WTC11 (cell line): ENCODE measurements at regions not wholly inside any gene's neighbourhood (a gene's known extent, or its start where the extent isn't known, plus 50 kb on each side); places are given as distances from the start of the nearest gene placed in this dataset.
A peak's percentile ranks its signal among the peaks of the same experiment; 100 is the strongest.

Source experiments
- ATAC-seq: fragments of 200-7000 bp; cut with Tn5 transposase; 2 replicates; pipeline ENCODE4 v1.10.0; 2021; ENCODE audit warnings: mild to moderate bottlenecking, moderate library complexity
- CTCF ChIA-PET: fragments of 300-600 bp; sonication (Branson Sonifier 250); formaldehyde crosslinking; loops from one replicate; lab custom pipeline; 2021; ENCODE audit warnings: antibody characterized with exemption; lab: Charles Lee
- POLR2A ChIA-PET: fragments of 350-600 bp; sonication (Branson Sonifier 250); formaldehyde crosslinking; loops from one replicate; lab custom pipeline; 2021; ENCODE audit warnings: antibody characterized with exemption; lab: Charles Lee
- DNase-seq: peaks from one replicate; pipeline ENCODE4 v3.0.0; 2021; ENCODE audit warnings: low spot score
- H3K27ac Mint-ChIP-seq: 2 replicates; pipeline ENCODE4 v1.8.0; 2021; ENCODE audit warnings: mixed read lengths
- H3K27me3 Mint-ChIP-seq: 2 replicates; pipeline ENCODE4 v1.8.0; 2021; ENCODE audit warnings: low read depth, mild to moderate bottlenecking, moderate library complexity, mixed read lengths
- H3K36me3 Mint-ChIP-seq: 2 replicates; pipeline ENCODE4 v1.8.0; 2021; ENCODE audit warnings: mixed read lengths
- H3K4me1 Mint-ChIP-seq: 2 replicates; pipeline ENCODE4 v1.8.0; 2022; ENCODE audit warnings: mixed read lengths
- H3K4me3 Mint-ChIP-seq: 2 replicates; pipeline ENCODE4 v1.8.0; 2021; ENCODE audit warnings: mild to moderate bottlenecking, moderate library complexity, mixed read lengths
- H3K9me3 Mint-ChIP-seq: 2 replicates; pipeline ENCODE4 v1.8.0; 2021; ENCODE audit warnings: mixed read lengths
- CBFB ChIP-seq: sonication (generic); formaldehyde crosslinking; IDR thresholded peaks from 2 replicates; pipeline ENCODE4 v1.8.1; 2022; ENCODE audit warnings: mild to moderate bottlenecking, low read depth, missing genetic modification reagents
- CREM ChIP-seq: sonication (generic); formaldehyde crosslinking; IDR thresholded peaks from 2 replicates; pipeline ENCODE4 v1.8.1; 2022; ENCODE audit warnings: mild to moderate bottlenecking, missing genetic modification reagents, moderate library complexity
- NFATC4 ChIP-seq: fragments of 250-450 bp; sonication (Bioruptor Pico); IDR thresholded peaks from 2 replicates; pipeline ENCODE4 v1.9.0; 2021; ENCODE audit warnings: mild to moderate bottlenecking
- TP53 ChIP-seq: sonication (generic); formaldehyde crosslinking; IDR thresholded peaks from 2 replicates; pipeline ENCODE4 v1.8.1; 2023; ENCODE audit warnings: mild to moderate bottlenecking, missing genetic modification reagents
- ZBTB21 ChIP-seq: sonication (generic); formaldehyde crosslinking; IDR thresholded peaks from 2 replicates; pipeline ENCODE4 v1.8.1; 2023; ENCODE audit warnings: mild to moderate bottlenecking, missing genetic modification reagents, borderline replicate concordance
- TF ChIP-seq, protein P1 (sequence below): fragments of 250-450 bp; sonication (Bioruptor Pico); IDR thresholded peaks from 2 replicates; pipeline ENCODE4 v1.9.0; 2021; ENCODE audit warnings: mild to moderate bottlenecking, borderline replicate concordance
- TF ChIP-seq, protein P2 (sequence below): sonication (generic); formaldehyde crosslinking; IDR thresholded peaks from 2 replicates; pipeline ENCODE4 v1.8.1; 2022; ENCODE audit warnings: low read depth, missing genetic modification reagents, borderline replicate concordance
- TF ChIP-seq, protein P3 (sequence below): fragments of 250-450 bp; sonication (Bioruptor Pico); IDR thresholded peaks from 2 replicates; pipeline ENCODE4 v2.1.2; 2022; ENCODE audit warnings: mild to moderate bottlenecking, moderate library complexity
- TF ChIP-seq, protein P4 (sequence below): fragments of 250-450 bp; sonication (Bioruptor Pico); IDR thresholded peaks from 2 replicates; pipeline ENCODE4 v1.9.0; 2021; ENCODE audit warnings: mild to moderate bottlenecking
- TF ChIP-seq, protein P5 (sequence below): sonication (generic); formaldehyde crosslinking; IDR thresholded peaks from 2 replicates; pipeline ENCODE4 v1.8.0; 2023; ENCODE audit warnings: missing genetic modification reagents
- TF ChIP-seq, protein P6 (sequence below): fragments of 250-450 bp; sonication (Bioruptor Pico); conservative IDR thresholded peaks from 2 replicates; pipeline ENCODE4 v1.9.0; 2021; ENCODE audit warnings: mild to moderate bottlenecking
- TF ChIP-seq, protein P7 (sequence below): fragments of 250-450 bp; sonication (Bioruptor Pico); IDR thresholded peaks from 2 replicates; pipeline ENCODE4 v1.9.0; 2021; ENCODE audit warnings: moderate library complexity, mild to moderate bottlenecking, inconsistent platforms, borderline replicate concordance
- TF ChIP-seq, protein P8 (sequence below): sonication (generic); formaldehyde crosslinking; IDR thresholded peaks from 2 replicates; pipeline ENCODE4 v1.8.1; 2023; ENCODE audit warnings: mild to moderate bottlenecking, missing genetic modification reagents
- TF ChIP-seq, protein P9 (sequence below): fragments of 250-450 bp; sonication (Bioruptor Pico); IDR thresholded peaks from 2 replicates; pipeline ENCODE4 v1.8.0; 2021; ENCODE audit warnings: mild to moderate bottlenecking

DNA sequence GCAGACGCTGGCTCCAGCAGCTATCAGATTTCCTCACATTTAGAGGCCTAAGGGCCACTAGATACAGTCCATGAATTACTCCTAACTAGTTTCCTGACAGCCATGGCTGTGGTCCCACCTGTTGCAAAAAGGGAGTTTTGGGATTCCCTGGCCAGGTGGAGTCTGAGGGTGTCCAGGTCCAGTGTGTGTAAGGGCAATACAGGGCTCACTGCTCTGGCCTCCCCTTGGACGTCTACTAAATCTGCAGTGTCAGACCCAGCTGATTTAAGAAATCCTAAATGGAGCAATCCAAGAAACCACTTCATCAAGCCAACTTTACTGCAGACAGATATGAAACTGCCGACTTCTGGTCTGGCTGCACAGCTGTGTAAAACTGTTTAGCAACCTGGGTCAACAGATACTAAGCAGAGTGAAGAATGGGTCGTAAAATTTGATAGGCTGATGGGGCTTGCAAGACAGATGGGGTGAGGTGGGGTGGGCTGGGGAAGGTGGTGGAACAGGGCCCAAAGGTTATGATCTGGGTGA lies 116.4 kb downstream of the GADD45G start (continued):
- TF ChIP-seq, protein P1, sequence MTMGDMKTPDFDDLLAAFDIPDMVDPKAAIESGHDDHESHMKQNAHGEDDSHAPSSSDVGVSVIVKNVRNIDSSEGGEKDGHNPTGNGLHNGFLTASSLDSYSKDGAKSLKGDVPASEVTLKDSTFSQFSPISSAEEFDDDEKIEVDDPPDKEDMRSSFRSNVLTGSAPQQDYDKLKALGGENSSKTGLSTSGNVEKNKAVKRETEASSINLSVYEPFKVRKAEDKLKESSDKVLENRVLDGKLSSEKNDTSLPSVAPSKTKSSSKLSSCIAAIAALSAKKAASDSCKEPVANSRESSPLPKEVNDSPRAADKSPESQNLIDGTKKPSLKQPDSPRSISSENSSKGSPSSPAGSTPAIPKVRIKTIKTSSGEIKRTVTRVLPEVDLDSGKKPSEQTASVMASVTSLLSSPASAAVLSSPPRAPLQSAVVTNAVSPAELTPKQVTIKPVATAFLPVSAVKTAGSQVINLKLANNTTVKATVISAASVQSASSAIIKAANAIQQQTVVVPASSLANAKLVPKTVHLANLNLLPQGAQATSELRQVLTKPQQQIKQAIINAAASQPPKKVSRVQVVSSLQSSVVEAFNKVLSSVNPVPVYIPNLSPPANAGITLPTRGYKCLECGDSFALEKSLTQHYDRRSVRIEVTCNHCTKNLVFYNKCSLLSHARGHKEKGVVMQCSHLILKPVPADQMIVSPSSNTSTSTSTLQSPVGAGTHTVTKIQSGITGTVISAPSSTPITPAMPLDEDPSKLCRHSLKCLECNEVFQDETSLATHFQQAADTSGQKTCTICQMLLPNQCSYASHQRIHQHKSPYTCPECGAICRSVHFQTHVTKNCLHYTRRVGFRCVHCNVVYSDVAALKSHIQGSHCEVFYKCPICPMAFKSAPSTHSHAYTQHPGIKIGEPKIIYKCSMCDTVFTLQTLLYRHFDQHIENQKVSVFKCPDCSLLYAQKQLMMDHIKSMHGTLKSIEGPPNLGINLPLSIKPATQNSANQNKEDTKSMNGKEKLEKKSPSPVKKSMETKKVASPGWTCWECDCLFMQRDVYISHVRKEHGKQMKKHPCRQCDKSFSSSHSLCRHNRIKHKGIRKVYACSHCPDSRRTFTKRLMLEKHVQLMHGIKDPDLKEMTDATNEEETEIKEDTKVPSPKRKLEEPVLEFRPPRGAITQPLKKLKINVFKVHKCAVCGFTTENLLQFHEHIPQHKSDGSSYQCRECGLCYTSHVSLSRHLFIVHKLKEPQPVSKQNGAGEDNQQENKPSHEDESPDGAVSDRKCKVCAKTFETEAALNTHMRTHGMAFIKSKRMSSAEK (CRISPR knock-in tag), result no peak
- TF ChIP-seq ZBTB21 (CRISPR knock-in tag) (no peak), NFATC4 (CRISPR knock-in tag) (no peak), CREM (CRISPR knock-in tag) (no peak), TP53 (no peak)
- TF ChIP-seq, protein P2, sequence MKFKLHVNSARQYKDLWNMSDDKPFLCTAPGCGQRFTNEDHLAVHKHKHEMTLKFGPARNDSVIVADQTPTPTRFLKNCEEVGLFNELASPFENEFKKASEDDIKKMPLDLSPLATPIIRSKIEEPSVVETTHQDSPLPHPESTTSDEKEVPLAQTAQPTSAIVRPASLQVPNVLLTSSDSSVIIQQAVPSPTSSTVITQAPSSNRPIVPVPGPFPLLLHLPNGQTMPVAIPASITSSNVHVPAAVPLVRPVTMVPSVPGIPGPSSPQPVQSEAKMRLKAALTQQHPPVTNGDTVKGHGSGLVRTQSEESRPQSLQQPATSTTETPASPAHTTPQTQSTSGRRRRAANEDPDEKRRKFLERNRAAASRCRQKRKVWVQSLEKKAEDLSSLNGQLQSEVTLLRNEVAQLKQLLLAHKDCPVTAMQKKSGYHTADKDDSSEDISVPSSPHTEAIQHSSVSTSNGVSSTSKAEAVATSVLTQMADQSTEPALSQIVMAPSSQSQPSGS (CRISPR knock-in tag), result no peak

DNA sequence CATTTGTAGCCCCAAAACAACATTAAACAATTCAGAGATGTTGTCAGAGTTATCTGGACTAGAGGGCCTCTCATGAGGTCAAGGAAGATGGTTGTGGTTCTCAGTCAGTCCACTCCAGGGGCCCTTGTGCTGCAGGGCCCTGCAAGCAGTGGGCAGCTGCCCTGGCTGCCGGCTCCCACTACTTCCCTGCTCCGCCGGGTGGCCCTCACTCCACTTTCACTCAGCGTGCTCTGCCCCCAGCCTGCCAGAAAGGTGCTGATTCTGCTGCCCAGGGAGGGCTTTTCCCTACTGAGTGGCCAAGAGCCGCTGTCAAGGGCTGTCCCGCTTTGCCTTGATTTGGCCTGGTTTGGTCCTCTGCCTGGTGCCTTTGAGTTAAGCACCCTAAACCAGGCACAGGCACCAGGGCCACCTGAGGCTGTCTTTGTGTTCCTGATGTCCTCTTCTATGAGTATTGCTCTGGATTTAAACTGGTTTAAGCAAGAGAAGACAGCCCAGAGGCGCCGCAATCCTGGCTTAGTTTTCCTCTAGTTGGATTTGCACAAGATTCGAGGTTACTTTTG lies 117.2 kb downstream of the GADD45G start:
- H3K9me3 Mint-ChIP-seq, result peaks cover 2% of the 10 kb centered on the region; the same call in 1 of the 2 replicates
- peak; percentile 38; the same call in 1 of the 2 replicates for ATAC-seq
- POLR2A ChIA-PET, result no interaction called here

More for the DNA sequence above, 117.2 kb downstream of the GADD45G start:
- DNase-seq, result no peak
- CTCF ChIA-PET, result no interaction called here
- TF ChIP-seq, protein P3, sequence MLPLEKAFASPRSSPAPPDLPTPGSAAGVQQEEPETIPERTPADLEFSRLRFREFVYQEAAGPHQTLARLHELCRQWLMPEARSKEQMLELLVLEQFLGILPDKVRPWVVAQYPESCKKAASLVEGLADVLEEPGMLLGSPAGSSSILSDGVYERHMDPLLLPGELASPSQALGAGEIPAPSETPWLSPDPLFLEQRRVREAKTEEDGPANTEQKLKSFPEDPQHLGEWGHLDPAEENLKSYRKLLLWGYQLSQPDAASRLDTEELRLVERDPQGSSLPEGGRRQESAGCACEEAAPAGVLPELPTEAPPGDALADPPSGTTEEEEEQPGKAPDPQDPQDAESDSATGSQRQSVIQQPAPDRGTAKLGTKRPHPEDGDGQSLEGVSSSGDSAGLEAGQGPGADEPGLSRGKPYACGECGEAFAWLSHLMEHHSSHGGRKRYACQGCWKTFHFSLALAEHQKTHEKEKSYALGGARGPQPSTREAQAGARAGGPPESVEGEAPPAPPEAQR (CRISPR knock-in tag), result no peak
- TF ChIP-seq, protein P4, sequence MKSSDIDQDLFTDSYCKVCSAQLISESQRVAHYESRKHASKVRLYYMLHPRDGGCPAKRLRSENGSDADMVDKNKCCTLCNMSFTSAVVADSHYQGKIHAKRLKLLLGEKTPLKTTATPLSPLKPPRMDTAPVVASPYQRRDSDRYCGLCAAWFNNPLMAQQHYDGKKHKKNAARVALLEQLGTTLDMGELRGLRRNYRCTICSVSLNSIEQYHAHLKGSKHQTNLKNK, result no peak
- TF ChIP-seq, protein P5, sequence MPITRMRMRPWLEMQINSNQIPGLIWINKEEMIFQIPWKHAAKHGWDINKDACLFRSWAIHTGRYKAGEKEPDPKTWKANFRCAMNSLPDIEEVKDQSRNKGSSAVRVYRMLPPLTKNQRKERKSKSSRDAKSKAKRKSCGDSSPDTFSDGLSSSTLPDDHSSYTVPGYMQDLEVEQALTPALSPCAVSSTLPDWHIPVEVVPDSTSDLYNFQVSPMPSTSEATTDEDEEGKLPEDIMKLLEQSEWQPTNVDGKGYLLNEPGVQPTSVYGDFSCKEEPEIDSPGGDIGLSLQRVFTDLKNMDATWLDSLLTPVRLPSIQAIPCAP (CRISPR knock-in tag), result no peak
- TF ChIP-seq, protein P6, sequence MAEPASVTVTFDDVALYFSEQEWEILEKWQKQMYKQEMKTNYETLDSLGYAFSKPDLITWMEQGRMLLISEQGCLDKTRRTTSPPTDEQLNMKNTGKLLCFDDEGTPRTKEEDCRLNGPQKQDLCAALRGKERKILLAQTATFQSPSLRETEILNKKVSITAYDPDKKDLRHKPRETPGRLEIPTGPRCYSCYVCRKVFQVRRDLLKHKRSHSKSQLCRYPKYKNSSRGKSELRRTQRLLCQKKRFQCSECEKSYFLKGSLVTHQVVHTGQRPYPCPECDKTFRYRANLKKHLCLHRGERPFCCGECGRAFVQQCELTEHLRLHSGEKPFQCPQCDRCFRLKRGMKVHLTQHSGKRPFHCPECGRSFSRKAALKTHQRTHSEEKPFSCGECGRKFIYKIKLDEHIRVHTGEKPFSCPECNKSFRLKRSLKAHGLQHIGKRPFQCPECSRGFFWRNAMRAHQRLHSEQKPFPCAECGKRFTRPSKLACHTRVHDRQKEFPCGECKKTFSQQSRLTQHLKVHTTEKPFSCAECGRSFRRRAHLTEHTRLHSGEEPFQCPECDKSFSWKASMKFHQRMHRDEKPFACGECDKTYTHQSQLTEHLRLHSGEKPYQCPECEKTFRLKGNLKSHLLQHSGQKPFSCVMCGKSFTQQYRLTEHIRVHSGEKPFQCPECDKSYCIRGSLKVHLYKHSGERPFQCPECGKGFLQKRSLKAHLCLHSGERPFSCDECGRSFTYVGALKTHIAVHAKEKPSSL (CRISPR knock-in tag), result no peak
- TF ChIP-seq, protein P7, sequence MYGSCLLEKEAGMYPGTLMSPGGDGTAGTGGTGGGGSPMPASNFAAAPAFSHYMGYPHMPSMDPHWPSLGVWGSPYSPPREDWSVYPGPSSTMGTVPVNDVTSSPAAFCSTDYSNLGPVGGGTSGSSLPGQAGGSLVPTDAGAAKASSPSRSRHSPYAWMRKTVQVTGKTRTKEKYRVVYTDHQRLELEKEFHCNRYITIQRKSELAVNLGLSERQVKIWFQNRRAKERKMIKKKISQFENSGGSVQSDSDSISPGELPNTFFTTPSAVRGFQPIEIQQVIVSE (CRISPR knock-in tag), result no peak
- TF ChIP-seq, protein P8, sequence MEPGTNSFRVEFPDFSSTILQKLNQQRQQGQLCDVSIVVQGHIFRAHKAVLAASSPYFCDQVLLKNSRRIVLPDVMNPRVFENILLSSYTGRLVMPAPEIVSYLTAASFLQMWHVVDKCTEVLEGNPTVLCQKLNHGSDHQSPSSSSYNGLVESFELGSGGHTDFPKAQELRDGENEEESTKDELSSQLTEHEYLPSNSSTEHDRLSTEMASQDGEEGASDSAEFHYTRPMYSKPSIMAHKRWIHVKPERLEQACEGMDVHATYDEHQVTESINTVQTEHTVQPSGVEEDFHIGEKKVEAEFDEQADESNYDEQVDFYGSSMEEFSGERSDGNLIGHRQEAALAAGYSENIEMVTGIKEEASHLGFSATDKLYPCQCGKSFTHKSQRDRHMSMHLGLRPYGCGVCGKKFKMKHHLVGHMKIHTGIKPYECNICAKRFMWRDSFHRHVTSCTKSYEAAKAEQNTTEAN, result no peak
- TF ChIP-seq, protein P9, sequence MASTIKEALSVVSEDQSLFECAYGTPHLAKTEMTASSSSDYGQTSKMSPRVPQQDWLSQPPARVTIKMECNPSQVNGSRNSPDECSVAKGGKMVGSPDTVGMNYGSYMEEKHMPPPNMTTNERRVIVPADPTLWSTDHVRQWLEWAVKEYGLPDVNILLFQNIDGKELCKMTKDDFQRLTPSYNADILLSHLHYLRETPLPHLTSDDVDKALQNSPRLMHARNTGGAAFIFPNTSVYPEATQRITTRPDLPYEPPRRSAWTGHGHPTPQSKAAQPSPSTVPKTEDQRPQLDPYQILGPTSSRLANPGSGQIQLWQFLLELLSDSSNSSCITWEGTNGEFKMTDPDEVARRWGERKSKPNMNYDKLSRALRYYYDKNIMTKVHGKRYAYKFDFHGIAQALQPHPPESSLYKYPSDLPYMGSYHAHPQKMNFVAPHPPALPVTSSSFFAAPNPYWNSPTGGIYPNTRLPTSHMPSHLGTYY (CRISPR knock-in tag), result no peak
- TF ChIP-seq CBFB (CRISPR knock-in tag), result no peak
- no peaks in the 10 kb centered on the region for H3K4me1 Mint-ChIP-seq
- H3K27ac Mint-ChIP-seq, result no peak overlapping the region
- H3K4me3 Mint-ChIP-seq, result no peak overlapping the region
- H3K36me3 Mint-ChIP-seq, result no peaks in the 10 kb centered on the region
- no peaks in the 10 kb centered on the region for H3K27me3 Mint-ChIP-seq
